HCT116 (cell line): ENCODE measurements at regions not wholly inside any gene's neighbourhood (a gene's known extent, or its start where the extent isn't known, plus 50 kb on each side); places are given as distances from the start of the nearest gene placed in this dataset.

Source experiments
- CTCF ChIP-seq, 3 experiments: fragments of 200-600 bp in 1 of 3; sonication (generic) in 1 of 3; IDR thresholded peaks in 2 of 3; conservative IDR thresholded peaks in 1 of 3; 2 replicates each; pipeline ENCODE4 v1.5.1; 2012 to 2017; ENCODE audit warnings: low read depth in 2 of 3, low read length in 2 of 3, antibody characterized with exemption in 1 of 3, borderline replicate concordance in 1 of 3, control low read depth in 1 of 3, mild to moderate bottlenecking in 1 of 3, mixed read lengths in 1 of 3, mixed run types in 1 of 3, moderate library complexity in 1 of 3; ENCODE audit not compliant: insufficient read depth in 1 of 3
- EZH2 ChIP-seq: fragments of 200-600 bp; sonication (generic); IDR thresholded peaks from 2 replicates; pipeline ENCODE4 v1.6.1; 2017; ENCODE audit warnings: antibody characterized with exemption, mixed run types
- JUND ChIP-seq: IDR thresholded peaks from 2 replicates; pipeline ENCODE4 v1.6.1; 2012
- POLR2AphosphoS5 ChIP-seq: IDR thresholded peaks from 2 replicates; pipeline ENCODE4 v1.6.1; 2011; ENCODE audit warnings: mild to moderate bottlenecking, low read depth, low read length, moderate library complexity
- SP1 ChIP-seq: IDR thresholded peaks from 2 replicates; pipeline ENCODE4 v1.6.1; 2012; ENCODE audit warnings: low read depth
- YY1 ChIP-seq: IDR thresholded peaks from 2 replicates; pipeline ENCODE4 v1.6.1; 2011; ENCODE audit warnings: low read length, low read depth, moderate library complexity, mild to moderate bottlenecking; ENCODE audit not compliant: insufficient replicate concordance; ENCODE audit errors: extremely low read depth
- TF ChIP-seq, protein P1 (sequence below): IDR thresholded peaks from 2 replicates; pipeline ENCODE4 v1.6.1; 2012

GRCh38 chr4:15242021-15242420 lies 185.8 kb upstream of the C1QTNF7 start:
- TF ChIP-seq CTCF (IDR thresholded peaks at IDR 0.05 in 2 of 3, conservative IDR thresholded peaks at IDR 0.05 in 1 of 3; ENCODE audit: borderline replicate concordance in 1 of 3, insufficient read depth in 1 of 3, low read depth in 2 of 3, low read length in 2 of 3) (no peak), EZH2 (no peak), YY1 (no peak), JUND (no peak), POLR2AphosphoS5 (no peak), SP1 (no peak)
- TF ChIP-seq, protein P1, sequence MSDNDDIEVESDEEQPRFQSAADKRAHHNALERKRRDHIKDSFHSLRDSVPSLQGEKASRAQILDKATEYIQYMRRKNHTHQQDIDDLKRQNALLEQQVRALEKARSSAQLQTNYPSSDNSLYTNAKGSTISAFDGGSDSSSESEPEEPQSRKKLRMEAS, result no peak
